DMS79 treated with DMSO at 0.1 percent for 48 hours (cell line): ENCODE measurements at regions not wholly inside any gene's neighbourhood (a gene's known extent, or its start where the extent isn't known, plus 50 kb on each side); places are given as distances from the start of the nearest gene placed in this dataset.

Experiments
- DNase-seq: peaks from one replicate; lab custom pipeline; 2025; lab: John Stamatoyannopoulos, UW

DNA sequence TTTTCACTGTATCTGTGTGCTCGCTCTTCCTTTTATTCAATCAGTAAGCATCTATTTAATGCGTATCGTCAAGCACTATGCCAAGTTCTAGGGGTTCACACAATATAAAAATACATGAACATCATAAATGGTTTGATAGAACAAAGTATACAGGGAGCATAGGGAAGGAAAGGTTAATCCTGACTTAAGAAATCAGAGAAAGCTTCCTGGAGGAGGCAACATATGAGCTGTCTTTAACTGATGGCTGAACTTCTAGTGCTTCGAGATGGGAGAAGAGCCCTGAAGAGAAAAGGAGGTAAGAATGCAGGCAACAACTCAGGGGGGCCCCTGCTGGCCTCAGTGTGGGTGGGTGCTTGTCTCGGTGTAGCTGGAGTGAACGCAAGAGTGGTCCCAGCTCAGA, 63.6 kb upstream of the GALNT2 start:
- no peak for DNase-seq

DNA sequence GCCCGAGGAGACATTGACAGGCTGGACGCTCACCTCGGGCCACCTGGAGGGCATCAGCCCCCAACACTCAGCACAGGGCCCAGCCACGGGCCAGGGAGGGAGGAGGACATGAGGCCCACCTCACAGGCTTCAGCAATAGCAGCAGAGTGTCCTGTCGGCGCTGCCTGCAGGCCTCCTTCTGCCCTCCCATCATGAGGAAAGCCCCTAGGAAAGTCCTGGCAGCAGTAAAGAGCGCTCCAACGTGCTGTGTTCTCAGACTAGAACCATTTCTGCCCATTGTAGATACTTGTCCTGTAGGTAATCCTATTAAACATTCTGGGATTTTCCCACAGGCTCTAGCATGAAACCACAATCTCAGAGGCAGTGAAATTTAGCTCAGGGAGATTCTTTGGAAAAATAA, 62.0 kb upstream of the GALNT2 start:
- no peak for DNase-seq

- DNase-seq, result no peak
Observed at GRCh38 chr1:230008721-230009120, 58.3 kb upstream of the GALNT2 start.

DNA sequence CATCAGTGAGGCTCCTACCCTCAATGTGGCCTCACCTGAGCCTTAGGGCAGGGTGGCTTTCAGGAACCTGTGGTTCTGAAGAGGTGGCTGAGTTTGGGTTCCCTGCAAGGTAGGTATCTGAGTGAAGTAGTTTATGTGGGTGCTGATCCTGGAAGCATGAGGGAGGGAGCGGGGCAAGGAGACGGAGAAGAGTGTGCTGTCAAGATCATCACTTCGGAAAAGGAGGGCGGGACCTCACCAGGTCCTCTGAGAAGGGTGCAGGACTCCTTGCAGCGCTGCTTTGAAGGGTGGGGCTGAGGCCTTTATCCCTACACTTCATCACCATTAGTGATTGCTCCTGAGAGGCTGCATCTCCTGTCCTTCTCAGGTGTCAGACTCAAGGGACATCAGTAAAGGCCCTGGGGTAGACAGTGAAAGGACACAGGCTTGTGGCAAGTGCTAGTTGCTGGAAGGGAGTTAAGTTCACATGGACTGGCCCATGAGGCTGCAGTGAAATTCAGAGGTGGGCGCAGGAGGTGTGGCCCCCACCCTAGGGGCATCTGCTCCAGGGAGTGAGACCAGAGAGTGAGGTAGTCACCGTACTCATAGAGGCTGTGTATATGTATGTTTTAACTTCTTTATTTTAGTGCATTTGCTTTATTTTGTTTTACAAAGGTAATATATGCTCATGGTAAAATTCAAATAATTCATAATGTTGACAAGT, 57.3 kb upstream of the GALNT2 start:
- no peak for DNase-seq

DNA sequence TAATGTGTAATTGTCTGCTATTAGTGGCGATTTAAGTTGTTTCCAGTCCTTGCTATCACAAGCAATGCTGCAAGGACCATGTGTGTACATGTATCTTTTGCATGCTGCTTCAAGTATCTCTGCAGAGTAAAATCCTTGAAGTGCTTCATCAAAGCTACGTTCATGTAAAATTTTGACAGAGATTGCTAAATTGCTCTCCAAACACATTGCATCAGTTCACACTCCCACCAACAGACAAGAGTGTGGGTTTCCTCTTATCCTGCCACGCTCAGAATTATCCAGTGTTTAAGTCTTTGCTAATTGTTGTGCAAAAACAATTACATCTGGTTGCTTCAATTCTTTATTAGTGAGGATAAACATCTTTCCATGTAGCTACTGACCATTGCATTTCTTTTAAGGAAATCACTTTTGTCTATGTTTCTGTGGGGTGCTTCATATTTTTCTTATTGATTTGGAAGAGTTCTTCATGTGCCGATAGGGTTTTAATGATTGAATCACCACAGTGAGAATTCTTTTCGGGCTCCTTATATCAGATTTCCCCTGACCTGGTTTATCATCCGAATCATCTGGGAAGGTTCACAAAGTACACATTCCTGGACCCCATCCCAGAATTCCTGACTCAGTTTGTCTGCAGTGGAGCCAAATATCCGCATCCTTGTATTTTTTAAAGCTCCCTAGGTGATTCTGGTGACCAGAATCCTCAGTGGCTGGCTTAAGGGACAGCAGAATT, 56.3 kb upstream of the GALNT2 start:
- no peak for DNase-seq

- no peak for DNase-seq
Observed at GRCh38 chr1:230011333-230012092, 55.5 kb upstream of the GALNT2 start.

GRCh38 chr1:230012093-230012393, 55.0 kb upstream of the GALNT2 start:
- no peak for DNase-seq

DNA sequence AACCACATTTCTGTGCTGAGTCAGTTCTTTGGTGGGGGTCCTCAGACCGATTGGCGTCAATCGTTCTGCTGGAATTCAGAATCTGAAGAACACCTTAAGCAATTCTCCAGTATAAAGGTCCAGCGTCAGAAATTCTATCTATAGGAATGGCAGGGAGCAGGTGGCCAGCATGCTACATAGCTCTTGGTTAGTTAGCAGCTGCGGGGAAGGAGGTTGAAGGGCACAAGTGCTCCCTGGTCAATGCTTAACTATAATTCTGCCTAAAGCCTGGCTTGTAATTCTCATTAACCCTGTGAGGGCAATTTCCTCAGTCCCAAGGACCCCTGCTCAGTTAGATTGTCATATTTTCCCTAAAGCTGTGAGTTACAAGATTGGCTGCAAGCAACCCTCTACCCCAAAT, 54.3 kb upstream of the GALNT2 start:
- no peak for DNase-seq

- DNase-seq, result no peak
Observed at GRCh38 chr1:230016159-230016558, 50.9 kb upstream of the GALNT2 start.
